ENCODE measurements at regions not wholly inside any gene's neighbourhood (a gene's known extent, or its start where the extent isn't known, plus 50 kb on each side); places are given as distances from the start of the nearest gene placed in this dataset.

DNA sequence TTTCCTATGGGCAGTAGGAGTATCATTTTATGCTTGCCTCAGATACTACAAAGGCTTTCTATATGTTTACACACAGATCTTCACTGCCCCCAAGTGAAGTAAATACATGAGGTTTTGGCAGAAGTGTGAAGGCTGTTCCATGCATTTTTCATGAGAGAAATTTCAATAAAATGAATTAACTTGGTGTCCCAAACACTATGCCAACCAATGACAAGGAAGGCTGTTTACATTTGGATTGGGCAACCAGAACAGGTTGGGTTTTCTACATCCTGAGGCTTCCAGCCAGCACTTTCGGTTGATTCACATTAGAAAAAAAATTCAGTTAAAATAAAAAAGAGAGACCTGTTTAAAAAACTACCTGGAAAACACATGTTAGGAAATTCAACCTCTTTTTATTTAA lies 625.4 kb downstream of the KCNJ2 start:
- TF ChIP-seq POLR2A (IDR thresholded peaks at IDR 0.05; ENCODE audit: low read depth, low read length) = no peak
- no peak for TF ChIP-seq POLR2AphosphoS5 (IDR thresholded peaks at IDR 0.05; ENCODE audit: low read depth, low read length)
